Type B pancreatic cell (in vitro differentiated cells): ENCODE measurements at regions not wholly inside any gene's neighbourhood (a gene's known extent, or its start where the extent isn't known, plus 50 kb on each side); places are given as distances from the start of the nearest gene placed in this dataset.

ENCODE experiments used
- DNase-seq: peaks from one replicate; pipeline ENCODE4 v3.0.0; 2021; ENCODE audit warnings: mixed read lengths; ENCODE audit not compliant: unreplicated experiment; ENCODE audit errors: extremely low spot score
- H3K27ac Mint-ChIP-seq: 2 replicates; pipeline ENCODE4 v1.8.0; 2021; ENCODE audit warnings: mild to moderate bottlenecking, mixed read lengths
- H3K27me3 Mint-ChIP-seq: 2 replicates; pipeline ENCODE4 v1.8.0; 2021; ENCODE audit warnings: mixed read lengths
- H3K36me3 Mint-ChIP-seq: 2 replicates; pipeline ENCODE4 v1.8.0; 2021; ENCODE audit warnings: mixed read lengths
- H3K4me1 Mint-ChIP-seq: one replicate; pipeline ENCODE4 v1.8.0; 2021; ENCODE audit warnings: mixed read lengths; ENCODE audit not compliant: unreplicated experiment
- H3K4me3 Mint-ChIP-seq: 2 replicates; pipeline ENCODE4 v1.8.0; 2021; ENCODE audit warnings: mild to moderate bottlenecking, mixed read lengths
- H3K9me3 Mint-ChIP-seq: 2 replicates; pipeline ENCODE4 v1.8.0; 2021; ENCODE audit warnings: mixed read lengths
- TF ChIP-seq, protein P1 (sequence below): fragments of 200-600 bp; sonication (generic); conservative IDR thresholded peaks from 2 replicates; pipeline ENCODE4 v1.5.0; 2021; ENCODE audit warnings: antibody characterized with exemption, mild to moderate bottlenecking

DNA sequence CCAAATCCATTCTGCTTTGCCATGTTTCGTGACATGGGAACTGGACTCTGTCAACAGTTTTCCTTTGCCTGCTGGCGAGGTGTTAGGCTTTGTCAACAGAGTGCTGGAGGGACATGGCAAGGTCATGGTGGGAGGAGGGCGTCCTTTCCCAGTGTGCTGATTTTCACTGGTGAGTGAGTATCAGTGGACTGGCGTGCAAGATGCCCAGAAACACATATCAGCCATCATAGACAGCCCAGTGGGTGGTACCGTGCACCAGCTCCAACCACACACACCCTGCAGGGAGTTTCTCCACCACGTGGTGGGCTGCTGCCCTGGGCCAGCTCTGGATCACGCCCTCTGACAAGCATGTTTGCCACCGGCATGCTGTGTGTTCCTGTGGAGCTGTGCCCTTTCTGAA, 50.0 kb upstream of the ABL1 start:
- H3K9me3 Mint-ChIP-seq = peaks cover 15% of the 10 kb centered on the region
- no peaks in the 10 kb centered on the region for H3K27me3 Mint-ChIP-seq
- no peak overlapping the region for H3K27ac Mint-ChIP-seq
- DNase-seq = no peak
- H3K4me1 Mint-ChIP-seq = peaks cover 22% of the 10 kb centered on the region
- TF ChIP-seq, protein P1, sequence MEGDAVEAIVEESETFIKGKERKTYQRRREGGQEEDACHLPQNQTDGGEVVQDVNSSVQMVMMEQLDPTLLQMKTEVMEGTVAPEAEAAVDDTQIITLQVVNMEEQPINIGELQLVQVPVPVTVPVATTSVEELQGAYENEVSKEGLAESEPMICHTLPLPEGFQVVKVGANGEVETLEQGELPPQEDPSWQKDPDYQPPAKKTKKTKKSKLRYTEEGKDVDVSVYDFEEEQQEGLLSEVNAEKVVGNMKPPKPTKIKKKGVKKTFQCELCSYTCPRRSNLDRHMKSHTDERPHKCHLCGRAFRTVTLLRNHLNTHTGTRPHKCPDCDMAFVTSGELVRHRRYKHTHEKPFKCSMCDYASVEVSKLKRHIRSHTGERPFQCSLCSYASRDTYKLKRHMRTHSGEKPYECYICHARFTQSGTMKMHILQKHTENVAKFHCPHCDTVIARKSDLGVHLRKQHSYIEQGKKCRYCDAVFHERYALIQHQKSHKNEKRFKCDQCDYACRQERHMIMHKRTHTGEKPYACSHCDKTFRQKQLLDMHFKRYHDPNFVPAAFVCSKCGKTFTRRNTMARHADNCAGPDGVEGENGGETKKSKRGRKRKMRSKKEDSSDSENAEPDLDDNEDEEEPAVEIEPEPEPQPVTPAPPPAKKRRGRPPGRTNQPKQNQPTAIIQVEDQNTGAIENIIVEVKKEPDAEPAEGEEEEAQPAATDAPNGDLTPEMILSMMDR = no peak
- H3K4me3 Mint-ChIP-seq = no peak overlapping the region
- H3K36me3 Mint-ChIP-seq = peaks cover 3% of the 10 kb centered on the region
